NCI-H187 treated with DMSO at 0.1 percent for 48 hours (cell line): ENCODE measurements at regions not wholly inside any gene's neighbourhood (a gene's known extent, or its start where the extent isn't known, plus 50 kb on each side); places are given as distances from the start of the nearest gene placed in this dataset.

Experiments used
- DNase-seq: peaks from one replicate; lab custom pipeline; 2025; lab: John Stamatoyannopoulos, UW

DNA sequence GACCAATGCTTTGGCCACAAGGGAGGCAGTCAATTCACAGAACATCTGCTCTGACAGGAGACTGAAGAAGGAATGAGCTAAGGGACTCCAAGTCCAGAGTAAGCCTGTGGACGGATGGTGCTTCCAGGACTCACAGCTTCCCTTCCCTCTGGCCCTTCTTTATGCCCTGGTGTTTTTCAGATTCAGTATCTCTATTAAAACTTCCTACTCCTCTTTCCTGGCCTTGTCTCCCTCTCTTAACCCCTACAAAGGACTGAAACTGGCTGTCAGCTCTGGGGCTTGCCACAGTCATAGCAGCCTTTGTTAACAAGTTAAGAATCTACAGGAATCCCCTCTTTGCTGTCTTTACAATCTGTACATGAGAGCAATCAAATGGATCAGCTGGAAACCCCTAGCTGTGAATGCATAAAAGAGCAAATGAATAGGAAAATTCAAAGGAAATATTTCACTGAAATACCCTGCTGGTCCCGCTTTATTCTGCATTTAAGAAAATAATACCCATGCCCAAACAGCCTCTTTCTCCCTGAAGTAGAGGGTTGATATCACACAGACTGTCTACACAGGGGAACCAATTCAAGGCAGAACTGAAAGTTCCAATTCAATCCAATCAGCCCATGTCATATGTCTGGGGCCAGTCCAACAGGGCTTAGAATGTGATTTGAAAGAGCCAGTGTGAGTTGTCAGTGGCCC lies 192.3 kb downstream of the MZT1 start:
- DNase-seq = no peak

DNA sequence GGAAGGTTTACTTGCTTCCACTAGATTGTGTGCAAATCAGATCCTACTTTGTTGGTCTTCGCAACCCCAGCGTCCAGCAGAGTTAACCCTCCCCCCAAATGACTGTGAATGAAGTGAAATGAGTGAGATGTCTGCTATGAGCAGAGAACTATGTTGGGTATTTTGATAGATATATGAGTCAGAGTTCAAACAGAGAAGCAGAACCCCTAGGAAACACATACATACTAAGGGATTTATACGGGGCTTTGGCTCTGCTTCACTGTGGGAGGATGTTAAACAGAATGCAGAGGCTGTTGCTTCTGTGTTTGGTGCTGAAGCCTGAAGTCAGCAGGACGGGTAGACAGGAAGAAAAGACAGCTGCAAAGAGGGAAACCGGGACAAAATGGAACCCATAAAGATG lies 197.0 kb downstream of the MZT1 start:
- no peak for DNase-seq

DNA sequence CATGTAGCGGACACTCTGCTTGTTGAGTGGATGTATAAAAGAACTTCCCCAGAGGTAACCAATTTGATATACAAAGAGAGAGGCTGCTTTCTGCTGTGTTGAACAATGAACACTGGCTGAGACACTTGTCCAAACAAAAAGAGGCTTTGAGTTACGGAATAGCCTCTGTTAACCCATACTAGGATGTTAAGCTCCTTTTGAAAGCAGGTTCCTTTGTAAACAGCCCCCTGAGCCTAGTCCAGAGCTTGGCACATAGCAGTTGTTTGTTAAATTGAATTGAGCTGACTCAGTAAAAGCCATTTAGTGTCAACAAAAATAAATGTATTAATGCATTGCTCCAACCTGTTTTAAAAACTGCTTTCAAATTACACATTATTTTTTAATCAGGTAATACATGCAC lies 200.1 kb downstream of the MZT1 start:
- DNase-seq = no peak

DNA sequence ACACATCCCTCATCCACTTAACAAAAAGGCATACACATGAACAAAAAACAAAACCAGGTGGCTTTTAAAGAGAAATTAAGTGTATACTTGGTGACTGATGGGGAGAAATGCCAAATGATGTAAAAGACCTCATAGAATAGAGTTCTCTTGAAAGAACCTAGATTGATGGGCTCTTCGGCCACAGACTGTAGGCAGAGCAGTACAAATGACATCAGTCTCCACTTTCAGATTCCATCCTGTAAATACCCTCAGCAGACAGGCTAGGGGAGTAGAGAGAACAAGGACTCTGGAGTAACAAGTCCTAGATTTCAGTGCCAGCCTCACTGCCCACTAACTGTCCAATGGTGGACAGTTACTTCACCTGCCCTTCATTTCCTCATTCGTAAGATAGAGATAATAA lies 203.8 kb downstream of the MZT1 start:
- peak; percentile 24 for DNase-seq

DNA sequence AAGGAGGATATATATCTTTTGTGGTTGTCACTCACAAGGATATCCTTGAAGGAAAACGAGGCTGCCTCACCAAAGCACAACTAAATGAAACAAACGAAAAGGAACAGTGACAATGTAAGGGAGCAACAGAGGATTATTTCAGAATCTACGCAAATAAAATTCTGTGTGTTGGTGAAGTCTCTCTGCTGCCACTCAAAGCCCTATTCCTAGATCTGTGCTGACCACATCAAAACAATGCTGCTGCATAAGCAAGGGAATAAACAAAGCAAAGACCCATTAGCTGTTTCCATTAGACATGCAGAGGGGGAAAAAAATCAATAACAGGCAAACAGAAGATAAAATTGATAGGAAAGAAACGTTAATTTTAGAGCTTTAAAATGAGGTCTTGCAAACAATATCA lies 204.4 kb downstream of the MZT1 start:
- DNase-seq = no peak

DNA sequence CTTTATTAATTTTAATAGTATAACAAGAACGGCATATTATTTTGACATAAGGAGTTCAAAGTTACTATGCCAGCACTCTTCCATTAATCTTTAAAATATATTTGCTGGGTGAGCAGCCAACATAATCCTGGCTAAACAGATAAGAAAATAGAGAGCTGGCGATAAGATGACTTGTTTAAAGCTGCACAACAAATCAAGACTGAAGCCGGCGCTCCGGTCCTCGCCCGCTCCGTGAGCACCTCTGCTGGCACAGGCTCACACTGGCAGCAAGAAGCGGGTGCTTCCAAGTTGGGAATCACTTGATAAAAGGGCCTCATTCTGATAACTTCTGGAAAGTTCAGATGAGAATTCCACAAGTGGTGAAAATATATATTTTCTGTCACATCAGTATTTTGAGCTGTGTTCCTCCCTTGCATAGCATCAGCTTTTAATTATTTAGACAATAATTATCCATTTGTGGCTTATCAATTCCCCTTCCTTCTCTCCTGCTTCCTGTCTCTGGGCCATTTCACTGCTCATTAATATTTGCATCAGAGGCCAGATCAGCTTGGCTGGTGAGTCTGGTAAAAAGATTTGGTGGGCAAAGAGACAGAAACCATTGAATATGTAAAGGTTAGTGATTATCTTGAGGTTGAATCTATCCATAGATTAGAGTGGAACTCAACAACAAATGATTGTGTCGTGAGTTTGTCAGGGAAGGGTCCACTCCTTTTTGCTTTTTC lies 205.3 kb downstream of the MZT1 start:
- no peak for DNase-seq

DNA sequence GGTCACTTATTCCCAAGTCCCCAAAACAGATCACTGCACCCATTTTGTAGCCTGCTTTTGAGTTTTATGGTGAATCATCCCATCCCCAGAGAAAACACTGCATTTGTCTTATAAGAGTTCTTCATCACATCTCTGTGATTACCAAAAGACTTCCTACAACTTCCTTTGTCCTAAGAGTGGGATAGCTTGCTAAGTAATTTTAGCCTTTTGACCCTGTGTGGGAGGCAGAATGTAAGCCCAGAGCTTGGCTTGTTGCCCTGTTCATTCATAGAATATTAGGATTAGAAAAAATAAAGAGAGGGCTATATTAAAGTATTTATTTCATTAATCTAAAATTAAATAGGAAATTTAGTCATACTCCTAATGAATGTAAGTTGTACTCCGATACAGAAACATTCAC lies 213.3 kb downstream of the MZT1 start:
- no peak for DNase-seq

DNA sequence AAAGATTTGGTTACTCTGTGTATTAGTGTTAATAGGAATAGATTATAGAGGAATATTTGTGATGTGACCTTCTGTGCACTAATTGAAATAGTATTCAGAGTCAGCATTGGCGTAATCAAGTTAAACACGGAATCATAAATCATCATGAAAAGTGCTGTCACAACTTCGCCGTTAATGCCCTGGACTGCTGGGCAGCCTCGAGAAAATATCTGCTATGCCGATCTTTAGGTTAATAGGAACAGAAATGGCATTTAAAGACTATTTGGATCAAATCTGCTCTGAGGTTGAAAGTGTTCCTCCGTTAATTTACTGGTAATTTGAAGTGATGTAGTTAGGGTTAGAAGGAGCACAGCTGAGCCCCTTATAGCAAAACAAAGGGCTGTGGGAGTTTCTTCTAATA lies 219.0 kb downstream of the MZT1 start:
- DNase-seq = no peak

DNA sequence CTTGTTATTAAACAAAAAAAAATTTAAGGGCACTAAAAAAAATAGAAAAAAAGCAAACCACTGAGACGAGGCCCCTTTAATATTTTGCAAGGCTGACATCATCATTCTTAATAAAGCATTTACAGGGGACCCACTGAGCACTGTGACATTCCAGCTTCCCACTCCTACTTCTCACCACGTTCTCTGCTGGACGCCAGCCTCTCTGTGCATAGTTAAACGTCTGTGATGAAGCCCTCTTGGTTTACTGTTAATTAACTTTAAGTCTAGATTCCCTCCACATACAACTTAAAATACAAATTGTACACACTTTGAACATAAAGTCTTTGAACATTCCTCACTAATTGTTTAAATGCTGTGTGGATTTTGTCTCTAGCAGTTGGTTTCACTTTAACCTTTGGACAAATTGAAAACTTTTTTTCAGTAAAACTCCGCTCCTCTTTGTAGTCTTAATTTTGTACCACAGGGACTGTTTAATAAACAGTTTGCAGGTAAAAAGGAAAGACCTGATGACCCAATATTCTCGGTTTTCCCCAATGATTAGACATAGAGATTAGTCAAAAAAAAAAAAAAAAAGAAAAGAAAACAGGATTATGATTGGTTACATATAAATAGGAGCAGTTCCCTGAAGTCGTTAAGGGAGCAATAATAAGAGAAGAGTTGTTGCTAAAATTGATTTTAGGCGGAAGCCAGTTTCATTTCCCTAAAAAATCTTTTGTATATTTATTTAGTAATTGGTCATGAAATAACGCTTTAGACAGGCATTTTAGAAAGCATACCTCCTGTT lies 219.8 kb downstream of the MZT1 start:
- DNase-seq = no peak

DNA sequence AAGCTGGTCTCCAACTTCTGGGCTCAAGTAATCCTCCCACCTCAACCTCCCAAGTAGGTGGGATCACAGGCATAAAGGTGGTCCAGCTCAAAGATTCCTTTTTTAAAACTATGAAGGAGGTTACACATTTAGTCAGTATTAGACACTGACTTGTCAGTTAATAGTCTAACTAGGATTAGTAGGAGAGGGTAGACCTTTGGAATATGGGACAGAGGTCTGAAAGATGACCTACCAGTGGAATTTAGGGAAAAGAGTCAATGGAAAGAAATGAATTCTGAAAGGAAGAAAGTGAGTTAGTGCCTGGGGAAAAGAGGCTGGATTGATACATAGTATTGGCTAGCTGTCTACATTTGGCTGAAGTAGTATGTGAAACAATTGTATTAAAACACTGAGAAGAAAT lies 220.7 kb downstream of the MZT1 start:
- no peak for DNase-seq

DNA sequence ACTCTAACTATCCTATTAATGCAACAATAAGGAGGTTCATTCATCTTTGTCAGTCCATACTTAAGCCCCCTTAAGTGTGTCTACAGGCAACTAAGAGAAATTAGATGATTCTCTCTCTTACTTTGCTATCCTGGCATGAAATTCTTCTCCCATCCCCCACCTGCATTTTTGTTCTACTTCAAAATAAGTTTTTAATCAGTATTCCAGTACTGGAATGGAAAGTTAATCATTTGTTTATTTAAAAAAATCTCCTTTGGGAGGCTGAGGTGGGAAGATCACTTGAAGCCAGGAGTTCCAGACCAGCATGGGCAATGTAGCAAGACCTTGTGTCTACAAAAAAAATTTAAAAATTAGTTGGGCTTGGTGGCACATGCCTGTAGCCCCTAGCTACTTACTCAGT lies 222.1 kb downstream of the MZT1 start:
- DNase-seq = no peak

DNA sequence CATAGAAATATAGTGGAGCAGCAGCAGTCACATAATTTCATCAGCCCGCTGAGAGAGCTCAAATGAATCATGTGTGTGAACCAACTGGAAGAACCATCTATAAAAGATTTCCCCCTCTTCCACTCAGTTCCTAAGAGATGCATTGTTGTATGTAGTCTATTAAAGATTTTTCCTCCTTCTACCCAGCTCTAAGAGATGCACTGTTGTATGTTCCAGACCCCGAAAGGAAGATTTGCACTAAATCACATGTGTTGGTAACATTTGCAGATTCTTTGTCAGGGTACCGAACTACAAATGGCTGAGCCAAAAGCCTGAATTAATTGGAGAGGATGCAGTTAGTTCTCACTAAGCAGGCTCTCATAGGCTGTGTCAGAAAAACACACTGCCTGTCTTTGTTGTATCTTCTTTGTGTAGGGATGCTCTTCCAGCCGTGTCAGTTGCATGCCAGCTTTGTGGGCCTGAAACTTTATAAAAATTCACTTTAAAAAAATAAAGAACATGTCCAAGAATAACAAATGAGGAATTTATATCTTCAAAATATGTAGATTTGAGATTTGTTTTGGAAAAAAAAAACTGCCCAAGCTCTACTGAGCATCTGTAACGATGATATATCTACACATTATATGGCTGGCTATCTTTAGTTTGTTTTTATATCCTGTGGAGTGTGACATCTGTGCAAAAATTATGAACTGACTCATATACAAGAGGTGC lies 223.1 kb downstream of the MZT1 start:
- no peak for DNase-seq

DNA sequence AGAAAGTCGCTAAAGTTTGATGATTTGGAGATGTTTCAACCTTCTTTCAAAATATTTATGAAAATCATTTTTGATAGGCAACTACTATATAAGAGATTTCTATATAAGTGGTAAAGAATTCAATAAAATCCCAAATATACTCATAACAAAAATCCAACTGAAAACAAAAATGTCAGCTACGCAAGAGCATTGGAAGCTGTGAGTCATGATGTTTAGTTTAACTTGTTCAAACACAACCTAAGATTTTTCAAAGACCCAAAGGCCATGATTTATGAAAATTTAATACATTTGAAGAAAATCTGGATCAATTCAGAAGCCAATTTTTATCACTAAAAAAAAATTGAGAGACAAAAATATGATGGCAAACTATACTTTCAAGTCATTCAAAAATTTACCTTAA lies 226.6 kb downstream of the MZT1 start:
- no peak for DNase-seq

DNA sequence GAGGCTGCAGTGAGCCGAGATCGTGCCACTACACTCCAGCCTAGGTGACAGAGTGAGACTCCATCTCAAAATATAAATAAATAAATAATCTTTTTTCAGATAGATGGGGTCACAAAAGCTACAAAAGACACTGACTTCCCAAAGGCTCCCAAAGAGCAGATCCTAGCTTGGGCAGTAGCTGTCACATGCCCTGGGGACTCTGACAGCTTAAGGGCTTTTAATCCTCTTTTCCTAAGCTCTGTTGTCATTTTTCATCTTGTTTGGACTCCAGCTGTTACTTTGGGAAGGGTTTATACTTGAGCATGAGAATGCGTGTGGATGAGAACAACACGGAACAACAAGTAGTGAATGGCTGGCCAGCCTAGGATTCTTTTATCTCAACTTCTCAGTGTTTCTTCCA lies 231.7 kb downstream of the MZT1 start:
- DNase-seq = no peak

DNA sequence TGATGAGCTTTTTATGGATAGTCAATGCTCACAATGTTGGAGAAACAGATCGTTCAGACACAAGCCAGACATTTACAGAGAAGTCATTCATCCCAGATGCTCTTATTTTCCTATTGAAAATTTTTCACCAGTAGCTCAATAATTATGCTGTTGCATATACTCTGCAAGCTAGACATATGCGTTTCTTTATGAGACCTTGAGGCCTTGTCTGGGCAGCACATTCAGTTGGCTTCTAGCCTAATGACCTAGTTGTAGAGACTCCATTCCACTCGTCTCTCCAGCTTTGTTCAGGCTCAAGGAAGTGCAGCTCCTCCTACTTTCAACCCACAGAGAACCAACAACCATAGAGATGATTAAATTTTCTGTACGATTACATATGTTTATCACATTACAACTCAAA lies 237.7 kb downstream of the MZT1 start:
- DNase-seq = no peak

DNA sequence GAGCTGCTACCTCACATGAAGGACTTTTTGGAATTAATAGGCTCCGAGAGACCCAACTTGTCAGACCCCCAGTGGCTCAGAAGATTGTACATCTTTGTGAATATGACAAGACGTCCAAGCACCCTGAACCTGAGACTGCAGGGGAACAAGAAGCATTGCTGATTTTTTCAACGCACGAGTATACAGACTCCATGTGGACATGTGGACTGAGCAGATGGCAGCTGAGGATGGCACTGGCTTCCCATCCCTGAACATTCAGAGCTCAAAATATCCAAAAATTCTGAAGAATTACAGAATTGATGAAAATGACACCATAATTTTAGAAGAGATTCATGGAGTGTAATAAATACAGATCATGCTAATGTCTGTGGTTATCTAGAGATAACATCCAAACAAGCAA lies 254.1 kb downstream of the MZT1 start:
- DNase-seq = no peak

DNA sequence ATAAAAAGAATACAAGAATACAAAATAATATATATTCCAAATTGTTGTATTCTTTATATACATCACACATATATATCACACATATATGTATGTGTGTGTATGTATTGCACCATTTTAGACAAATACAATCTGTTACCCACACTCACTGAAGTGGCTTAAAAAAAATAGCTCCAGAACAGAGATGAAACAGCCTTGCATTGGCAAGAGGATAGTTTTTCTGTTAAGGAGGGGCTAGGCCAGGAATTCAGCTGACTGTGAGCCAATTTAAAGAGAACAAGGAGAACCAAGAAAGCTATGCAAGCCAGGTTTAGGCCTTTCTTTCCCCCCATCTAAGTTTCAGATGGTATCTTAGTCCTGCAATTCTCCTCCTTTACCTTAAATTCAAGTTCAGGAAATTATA lies 257.5 kb downstream of the MZT1 start:
- no peak for DNase-seq

DNA sequence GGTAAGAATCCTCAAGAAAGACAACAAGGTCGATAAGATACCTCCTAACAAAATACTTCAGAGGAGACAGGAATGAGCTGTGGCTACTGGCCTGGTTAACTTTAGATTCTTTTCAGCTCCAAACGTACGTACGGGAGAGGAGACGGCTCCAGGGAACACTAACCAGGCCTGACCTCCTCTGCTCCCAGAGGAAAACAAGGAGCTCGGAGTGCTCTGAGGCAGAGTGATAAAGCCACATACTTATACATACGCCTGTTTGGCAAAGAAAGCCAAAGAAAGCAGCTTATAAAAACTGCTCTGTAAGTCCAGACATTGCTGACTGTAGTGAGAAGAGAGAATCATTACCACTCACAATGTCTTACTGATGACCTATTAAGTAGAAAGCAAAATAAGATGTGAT lies 263.9 kb downstream of the MZT1 start:
- DNase-seq = no peak

DNA sequence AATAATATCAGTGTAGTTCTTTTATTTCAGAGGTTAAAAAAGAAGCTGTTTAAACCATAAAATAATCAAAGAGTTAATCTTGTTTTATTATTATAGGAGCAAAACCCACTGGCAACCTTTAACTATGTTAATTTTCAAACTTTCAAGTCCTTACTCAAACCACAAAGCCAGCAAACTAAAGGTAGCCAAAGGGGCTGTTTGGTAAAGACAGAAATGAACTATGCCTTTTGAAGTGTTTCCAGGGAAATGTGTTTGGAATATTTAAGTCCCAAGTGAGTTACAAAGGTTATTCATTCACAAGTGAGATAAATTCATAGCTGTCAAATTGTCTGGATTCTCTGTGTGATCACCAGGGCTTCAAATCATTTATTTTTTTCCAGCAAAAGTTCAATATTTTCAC lies 264.7 kb downstream of the MZT1 start:
- DNase-seq = no peak

DNA sequence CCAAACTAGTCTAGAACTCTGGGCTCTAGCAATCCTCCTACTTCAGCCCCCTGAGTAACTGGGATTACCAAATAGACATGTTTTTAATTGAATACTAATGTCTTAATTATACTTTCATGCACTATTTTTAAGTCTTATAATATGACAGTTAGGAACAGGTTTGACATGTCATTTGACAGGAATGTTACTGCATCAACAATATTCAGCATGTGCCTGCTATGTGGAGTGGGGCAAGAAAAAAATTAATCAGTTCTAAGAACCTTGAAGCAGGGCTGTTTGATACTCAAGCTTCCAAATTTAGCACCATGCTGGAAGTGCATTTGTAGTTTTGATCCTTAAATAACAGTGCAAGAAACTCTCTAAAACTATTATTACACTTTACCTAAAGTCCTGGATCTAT lies 265.3 kb downstream of the MZT1 start:
- no peak for DNase-seq

DNA sequence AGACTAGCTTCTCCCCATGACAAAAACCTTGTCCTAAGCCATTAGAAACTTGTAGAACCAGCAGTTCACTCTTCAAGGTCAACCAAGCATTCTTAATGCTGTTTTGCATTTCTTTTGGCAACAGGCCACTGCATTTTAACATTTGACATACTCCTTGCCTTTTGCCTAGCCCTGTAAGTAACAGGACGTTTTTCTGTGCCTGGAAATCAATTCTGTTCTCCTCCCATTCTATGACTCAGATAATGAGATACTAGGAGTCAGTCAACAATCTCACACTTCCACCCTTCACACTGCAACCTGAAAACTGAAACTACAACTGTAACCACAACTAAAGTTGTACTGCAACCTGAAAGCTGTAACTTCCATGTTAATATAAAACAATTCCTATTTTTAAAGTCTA lies 268.7 kb downstream of the MZT1 start:
- no peak for DNase-seq

DNA sequence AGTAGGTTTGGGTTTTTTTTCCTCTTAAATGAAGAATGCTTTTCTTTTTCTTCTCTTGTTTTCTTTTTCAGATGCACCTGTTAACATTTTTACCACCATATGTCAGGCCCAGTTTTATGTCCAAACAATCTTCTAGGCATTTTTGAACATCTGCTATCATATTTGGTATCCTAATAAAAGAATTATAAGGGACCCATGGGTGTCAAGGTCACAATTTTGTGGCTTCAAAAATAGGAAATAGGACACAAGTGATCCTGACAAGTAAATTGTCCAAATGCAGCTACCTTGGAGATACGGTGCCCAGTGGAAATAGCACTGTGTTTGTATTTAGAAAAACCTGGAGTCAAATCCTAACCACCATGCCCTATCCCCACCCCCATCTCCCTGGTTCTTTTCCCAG lies 270.3 kb downstream of the MZT1 start:
- DNase-seq = no peak

DNA sequence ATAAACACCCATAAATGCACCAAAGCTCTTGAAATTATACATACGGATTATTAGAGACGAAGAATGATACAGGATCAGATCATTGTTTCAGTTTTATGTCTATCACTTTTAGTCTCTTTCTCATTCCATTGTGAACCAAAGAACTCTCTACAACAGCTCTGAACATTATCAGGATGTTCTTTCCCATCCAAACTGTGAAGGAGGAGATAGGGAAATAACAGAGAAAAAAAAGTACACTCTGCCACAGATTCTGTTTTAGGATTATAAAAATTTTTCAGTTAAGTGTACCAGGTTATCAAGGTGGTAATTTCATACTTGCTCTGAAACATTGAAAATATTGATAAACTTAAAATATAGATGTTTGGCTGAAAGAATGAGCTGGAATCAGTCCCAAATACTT lies 270.9 kb downstream of the MZT1 start:
- DNase-seq = no peak
